ENCODE measurements at regions not wholly inside any gene's neighbourhood (a gene's known extent, or its start where the extent isn't known, plus 50 kb on each side); places are given as distances from the start of the nearest gene placed in this dataset.

DNA sequence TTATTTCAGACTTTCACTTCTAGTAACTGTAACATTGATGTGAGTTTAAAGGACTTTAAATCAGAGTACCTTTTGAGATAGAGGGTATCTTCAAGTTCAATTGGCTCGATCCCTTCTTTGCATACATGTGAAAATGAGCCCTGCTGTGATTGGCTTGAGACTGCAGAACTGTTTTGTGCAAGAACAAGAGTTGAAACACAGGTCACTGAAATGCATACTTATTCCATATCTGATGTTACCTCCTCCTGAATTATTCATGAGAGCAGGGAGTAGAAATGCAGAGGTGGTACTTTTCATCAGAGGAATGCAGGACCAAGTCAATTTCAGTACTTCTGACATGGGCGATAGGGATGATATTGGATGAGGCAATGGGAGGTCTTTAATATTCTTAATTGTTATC is 459.5 kb downstream of the TLR4 start:
- no peaks in the 10 kb centered on the region for H3K27me3 ChIP-seq
- TF ChIP-seq POLR2A (IDR thresholded peaks at IDR 0.05) = no peak
- TF ChIP-seq, protein P1, sequence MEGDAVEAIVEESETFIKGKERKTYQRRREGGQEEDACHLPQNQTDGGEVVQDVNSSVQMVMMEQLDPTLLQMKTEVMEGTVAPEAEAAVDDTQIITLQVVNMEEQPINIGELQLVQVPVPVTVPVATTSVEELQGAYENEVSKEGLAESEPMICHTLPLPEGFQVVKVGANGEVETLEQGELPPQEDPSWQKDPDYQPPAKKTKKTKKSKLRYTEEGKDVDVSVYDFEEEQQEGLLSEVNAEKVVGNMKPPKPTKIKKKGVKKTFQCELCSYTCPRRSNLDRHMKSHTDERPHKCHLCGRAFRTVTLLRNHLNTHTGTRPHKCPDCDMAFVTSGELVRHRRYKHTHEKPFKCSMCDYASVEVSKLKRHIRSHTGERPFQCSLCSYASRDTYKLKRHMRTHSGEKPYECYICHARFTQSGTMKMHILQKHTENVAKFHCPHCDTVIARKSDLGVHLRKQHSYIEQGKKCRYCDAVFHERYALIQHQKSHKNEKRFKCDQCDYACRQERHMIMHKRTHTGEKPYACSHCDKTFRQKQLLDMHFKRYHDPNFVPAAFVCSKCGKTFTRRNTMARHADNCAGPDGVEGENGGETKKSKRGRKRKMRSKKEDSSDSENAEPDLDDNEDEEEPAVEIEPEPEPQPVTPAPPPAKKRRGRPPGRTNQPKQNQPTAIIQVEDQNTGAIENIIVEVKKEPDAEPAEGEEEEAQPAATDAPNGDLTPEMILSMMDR (IDR thresholded peaks at IDR 0.05) = no peak
- no peaks in the 10 kb centered on the region for H3K9me3 ChIP-seq
- H3K36me3 ChIP-seq = no peaks in the 10 kb centered on the region
- DNase-seq = no peak
- intact Hi-C loops (cut with DNase I) = no loop called here
- H3K4me3 ChIP-seq = no peak overlapping the region
- 64 to 85% methylated on average over 2 of the region's 2 CpGs for WGBS, 2 donors
- no peak overlapping the region for H3K27ac ChIP-seq
- H3K4me1 ChIP-seq = no peaks in the 10 kb centered on the region

- intact Hi-C loops (cut with DNase I) = no loop called here
- 89 to 96% methylated on average over 1 of the region's 1 CpG for WGBS, 2 donors
- no peak for DNase-seq
- no peak overlapping the region for H3K4me3 ChIP-seq
- no peak overlapping the region for H3K27ac ChIP-seq
- H3K4me1 ChIP-seq = no peaks in the 10 kb centered on the region
- TF ChIP-seq, protein P1 (IDR thresholded peaks at IDR 0.05) = no peak
- no peak for TF ChIP-seq POLR2A (IDR thresholded peaks at IDR 0.05)
- no peaks in the 10 kb centered on the region for H3K36me3 ChIP-seq
- H3K9me3 ChIP-seq = no peaks in the 10 kb centered on the region
- H3K27me3 ChIP-seq = no peaks in the 10 kb centered on the region
Observed at GRCh38 chr9:118165451-118165850, 461.2 kb downstream of the TLR4 start.

DNA sequence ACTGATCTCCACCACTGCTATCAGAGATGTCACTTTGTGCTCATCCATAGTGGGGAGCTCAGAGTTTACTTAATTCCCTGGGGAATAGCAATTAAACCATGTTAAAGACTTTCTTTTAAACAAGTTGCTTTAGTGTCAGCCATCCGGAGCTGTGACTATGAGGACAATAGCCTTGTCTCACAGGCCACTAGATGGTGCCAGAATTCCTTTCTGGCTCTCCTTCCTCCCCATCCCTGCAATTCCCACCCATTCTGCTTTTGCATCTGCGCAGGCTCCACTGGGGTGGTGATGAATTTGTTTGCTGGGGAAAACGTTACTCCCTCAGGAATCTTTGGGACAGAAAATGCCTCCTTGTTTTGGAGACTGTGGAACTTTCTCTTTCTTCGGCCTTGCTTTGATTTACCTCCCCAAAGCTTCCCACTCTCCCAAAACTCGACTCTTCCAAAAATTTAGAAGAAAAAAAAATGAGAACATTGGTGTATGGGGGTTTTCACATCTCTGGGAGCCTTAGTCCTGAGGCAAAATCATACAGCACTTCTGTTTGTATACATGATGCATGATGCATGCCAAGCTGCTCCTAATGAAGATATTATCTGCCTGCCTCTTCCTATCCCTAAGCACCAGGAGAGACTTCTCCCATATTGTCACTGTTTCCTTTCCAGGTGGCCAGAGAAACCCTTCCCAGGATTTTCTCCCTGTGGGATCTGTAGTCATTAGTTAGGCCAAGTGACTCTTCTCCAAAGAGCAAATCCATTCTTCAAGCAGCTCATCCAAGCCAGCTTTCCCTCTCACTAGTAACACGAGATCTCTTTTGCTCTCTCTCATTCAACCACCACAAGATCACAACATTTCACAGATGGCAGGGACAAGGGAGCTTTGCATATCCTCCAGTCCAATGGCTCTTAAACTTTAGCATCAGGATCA is 466.1 kb downstream of the TLR4 start:
- WGBS, 2 donors = 15 to 32% methylated on average over 6 of the region's 6 CpGs
- Histone ChIP-seq H3K36me3 (no peaks in the 10 kb centered on the region), H3K4me3 (no peak overlapping the region), H3K27me3 (no peaks in the 10 kb centered on the region), H3K4me1 (no peaks in the 10 kb centered on the region), H3K9me3 (no peaks in the 10 kb centered on the region), H3K27ac (no peak overlapping the region)
- no peak for TF ChIP-seq POLR2A (IDR thresholded peaks at IDR 0.05)
- TF ChIP-seq, protein P1 (IDR thresholded peaks at IDR 0.05) = peak in 2 of 6 experiments; percentile 39 to 41
- no peak for DNase-seq
- intact Hi-C loops (cut with DNase I) = no loop called here

DNA sequence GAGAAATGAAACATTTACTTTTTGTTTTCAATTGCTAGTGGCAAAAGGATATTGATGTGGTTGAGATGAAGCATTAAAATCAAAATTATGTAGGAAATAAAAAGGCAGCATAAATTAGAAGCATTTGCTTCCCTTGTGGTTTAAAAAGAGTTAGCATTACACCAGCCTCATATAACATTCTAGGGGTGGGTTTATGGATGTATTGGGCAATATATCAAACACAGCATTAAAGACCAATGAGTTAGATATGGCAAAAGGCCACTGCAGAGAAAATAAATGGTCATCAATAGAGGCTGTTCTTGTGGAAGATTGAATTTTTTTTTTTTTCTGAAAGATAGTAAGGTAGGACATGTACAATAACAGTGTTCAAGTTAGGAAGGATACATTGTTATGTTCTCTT is 473.0 kb downstream of the TLR4 start:
- Histone ChIP-seq H3K36me3 (no peaks in the 10 kb centered on the region), H3K27me3 (no peaks in the 10 kb centered on the region), H3K4me3 (no peak overlapping the region), H3K4me1 (no peaks in the 10 kb centered on the region), H3K9me3 (no peaks in the 10 kb centered on the region), H3K27ac (no peak overlapping the region)
- intact Hi-C loops (cut with DNase I) = no loop called here
- TF ChIP-seq POLR2A (IDR thresholded peaks at IDR 0.05) = no peak
- TF ChIP-seq, protein P1 (IDR thresholded peaks at IDR 0.05) = no peak
- no peak for DNase-seq

GRCh38 chr9:118183576-118183975 is 479.4 kb downstream of the TLR4 start:
- intact Hi-C loops (cut with DNase I) = no loop called here
- Histone ChIP-seq H3K4me3 (no peak overlapping the region), H3K27me3 (no peaks in the 10 kb centered on the region), H3K27ac (no peak overlapping the region), H3K36me3 (no peaks in the 10 kb centered on the region), H3K9me3 (no peaks in the 10 kb centered on the region), H3K4me1 (no peaks in the 10 kb centered on the region)
- WGBS, 2 donors = 75 to 86% methylated on average over 2 of the region's 2 CpGs
- TF ChIP-seq POLR2A (IDR thresholded peaks at IDR 0.05) = no peak
- TF ChIP-seq, protein P1 (IDR thresholded peaks at IDR 0.05) = no peak
- DNase-seq = no peak
